GM12891 (cell line): ENCODE measurements at regions not wholly inside any gene's neighbourhood (a gene's known extent, or its start where the extent isn't known, plus 50 kb on each side); places are given as distances from the start of the nearest gene placed in this dataset.

ENCODE experiments used
- PAX5 ChIP-seq: IDR thresholded peaks from 2 replicates; pipeline ENCODE4 v1.6.1; 2011; ENCODE audit warnings: low read length, moderate library complexity, mild to moderate bottlenecking; ENCODE audit not compliant: insufficient read depth, severe bottlenecking
- POLR2A ChIP-seq: IDR thresholded peaks from 2 replicates; pipeline ENCODE4 v1.6.1; 2011; ENCODE audit warnings: low read depth, low read length, control low read depth
- POLR2AphosphoS5 ChIP-seq: IDR thresholded peaks from 2 replicates; pipeline ENCODE4 v1.6.1; 2011; ENCODE audit warnings: low read depth, low read length, control low read depth
- POU2F2 ChIP-seq: IDR thresholded peaks from 2 replicates; pipeline ENCODE4 v1.6.1; 2011; ENCODE audit warnings: low read depth, mild to moderate bottlenecking, control low read depth, low read length, moderate library complexity
- SPI1 ChIP-seq: IDR thresholded peaks from 2 replicates; pipeline ENCODE4 v1.6.1; 2011; ENCODE audit warnings: low read depth, low read length, control low read depth
- TAF1 ChIP-seq: IDR thresholded peaks from 2 replicates; pipeline ENCODE4 v1.6.1; 2011; ENCODE audit warnings: low read depth, low read length, control low read depth

DNA sequence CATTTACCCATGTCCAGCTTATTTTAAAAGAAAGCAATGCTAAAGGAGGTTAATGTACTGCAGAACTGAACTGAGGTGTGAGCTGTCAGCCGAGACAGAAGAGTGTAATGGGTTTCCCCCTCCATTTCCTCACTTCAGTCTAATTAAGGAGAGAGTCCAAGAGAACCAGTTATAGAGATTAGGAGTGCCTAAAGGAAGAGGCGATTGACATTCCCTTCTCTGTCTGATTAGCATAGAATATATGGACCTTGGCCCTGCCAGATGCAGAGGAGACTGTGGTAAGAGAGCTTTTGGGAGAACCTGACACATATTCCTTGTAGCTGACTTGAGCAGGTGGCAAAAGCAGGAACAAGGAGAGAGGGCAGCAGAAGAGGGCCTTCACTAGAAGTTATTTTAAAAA lies 137.5 kb upstream of the INPP4B start:
- no peak for TF ChIP-seq POLR2AphosphoS5
- no peak for TF ChIP-seq POLR2A
- no peak for TF ChIP-seq SPI1
- TF ChIP-seq POU2F2 = no peak
- no peak for TF ChIP-seq TAF1
- no peak for TF ChIP-seq PAX5
